CD4-positive, alpha-beta memory T cell (primary cell): ENCODE measurements at regions not wholly inside any gene's neighbourhood (a gene's known extent, or its start where the extent isn't known, plus 50 kb on each side); places are given as distances from the start of the nearest gene placed in this dataset.

ENCODE experiments used
- CTCF ChIA-PET: fragments of 350-600 bp; sonication (Branson Sonifier 250); formaldehyde crosslinking; loops from one replicate; lab custom pipeline; 2021; ENCODE audit warnings: inconsistent platforms; ENCODE audit not compliant: partially characterized antibody; lab: Charles Lee
- POLR2A ChIA-PET: fragments of 350-600 bp; sonication (Branson Sonifier 250); formaldehyde crosslinking; loops from one replicate; lab custom pipeline; 2021; ENCODE audit not compliant: partially characterized antibody; lab: Charles Lee
- DNase-seq, 5 donors: peaks; one replicate each; pipeline versions ENCODE4 v3.0.0 to v3.0.0-alpha.2; 2020 to 2022; ENCODE audit warnings: mixed read lengths in 1 of 5
- H3K27ac ChIP-seq: one replicate; pipeline ENCODE4 v1.7.0; 2013; ENCODE audit warnings: low read depth, low read length
- H3K27me3 ChIP-seq: 2 replicates; pipeline ENCODE4 v1.7.0; 2013; ENCODE audit warnings: mild to moderate bottlenecking, low read length, moderate library complexity; ENCODE audit not compliant: insufficient read depth
- H3K36me3 ChIP-seq: 2 replicates; pipeline ENCODE4 v1.7.0; 2013; ENCODE audit warnings: mild to moderate bottlenecking, low read length, moderate library complexity; ENCODE audit not compliant: insufficient read depth
- H3K4me1 ChIP-seq: 2 replicates; pipeline ENCODE4 v1.7.0; 2013; ENCODE audit warnings: mild to moderate bottlenecking, low read length, moderate library complexity; ENCODE audit not compliant: insufficient read depth
- H3K4me3 ChIP-seq, 2 donors: one replicate each; pipeline ENCODE4 v1.7.0; 2013; ENCODE audit warnings: low read length in 2 of 2, mild to moderate bottlenecking in 1 of 2
- H3K9me3 ChIP-seq, 2 donors: one replicate each; pipeline ENCODE4 v1.7.0; 2013; ENCODE audit warnings: low read length in 2 of 2, control low read depth in 1 of 2; ENCODE audit not compliant: control insufficient read depth in 1 of 2
- H3K27ac Mint-ChIP-seq, 7 donors: one replicate each; pipeline ENCODE4 v1.8.0; 2020 to 2021; ENCODE audit warnings: mixed read lengths in 7 of 7, mild to moderate bottlenecking in 6 of 7, inconsistent platforms in 3 of 7, moderate library complexity in 3 of 7
- H3K27me3 Mint-ChIP-seq, 2 donors: one replicate each; pipeline ENCODE4 v1.8.0; 2020 to 2021; ENCODE audit warnings: mixed read lengths in 2 of 2
- H3K36me3 Mint-ChIP-seq, 2 donors: one replicate each; pipeline ENCODE4 v1.8.0; 2020 to 2021; ENCODE audit warnings: mixed read lengths in 2 of 2, inconsistent platforms in 1 of 2, mild to moderate bottlenecking in 1 of 2
- H3K4me1 Mint-ChIP-seq, 4 donors: one replicate each; pipeline ENCODE4 v1.8.0; 2020 to 2021; ENCODE audit warnings: mixed read lengths in 4 of 4, mild to moderate bottlenecking in 1 of 4
- H3K4me3 Mint-ChIP-seq, 8 donors: one replicate each; pipeline ENCODE4 v1.8.0; 2020 to 2021; ENCODE audit warnings: mixed read lengths in 8 of 8, mild to moderate bottlenecking in 7 of 8, moderate library complexity in 6 of 8, inconsistent platforms in 3 of 8
- H3K9me3 Mint-ChIP-seq, 8 donors: one replicate each; pipeline ENCODE4 v1.8.0; 2020 to 2021; ENCODE audit warnings: mixed read lengths in 8 of 8, mild to moderate bottlenecking in 5 of 8, inconsistent platforms in 3 of 8, moderate library complexity in 1 of 8
- intact Hi-C: fragments of 100-400 bp; cut with micrococcal nuclease; formaldehyde crosslinking; loops from one replicate; pipeline ENCODE4 v1.15.1; 2023

DNA sequence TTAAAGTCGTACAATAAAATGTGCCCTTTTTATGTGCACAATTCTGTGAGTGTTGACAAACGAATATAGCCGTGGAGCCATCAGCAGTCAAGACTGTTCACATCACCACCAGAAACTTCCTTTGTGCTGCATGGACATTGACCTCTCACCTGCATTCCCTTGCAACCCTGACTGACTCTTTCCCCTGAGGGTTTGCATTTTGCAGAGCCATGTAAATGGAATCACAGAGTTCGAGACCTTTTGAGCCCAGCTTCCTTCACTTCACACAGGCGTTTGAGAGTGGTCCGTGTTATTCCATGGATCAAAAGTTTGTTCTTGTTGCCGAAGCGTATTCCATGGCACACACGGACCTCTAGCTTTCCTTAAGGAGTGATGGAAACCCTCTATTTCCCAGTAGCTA lies 328.2 kb downstream of the DRD1 start:
- no peak overlapping the region for H3K4me3 ChIP-seq
- H3K27ac ChIP-seq = no peak overlapping the region
- H3K4me1 ChIP-seq = no peaks in the 10 kb centered on the region
- H3K4me3 Mint-ChIP-seq = no peak overlapping the region
- intact Hi-C loops = no loop called here
- H3K27me3 Mint-ChIP-seq = peaks cover 0 to 15% of the 10 kb centered on the region in 2 donors
- H3K4me1 Mint-ChIP-seq = no peaks in the 10 kb centered on the region
- peaks cover 0 to 2% (median under 1%) of the 10 kb centered on the region in 8 donors for H3K9me3 Mint-ChIP-seq
- no peaks in the 10 kb centered on the region for H3K36me3 ChIP-seq
- no peaks in the 10 kb centered on the region for H3K36me3 Mint-ChIP-seq
- CTCF ChIA-PET = interaction anchor here (0.7 kb wide), 1 partner anchor 16 kb away, joined by 4 read pairs; no protein-coding TSS in a partner anchor
- DNase-seq = no peak
- no peaks in the 10 kb centered on the region for H3K27me3 ChIP-seq
- H3K27ac Mint-ChIP-seq = no peak overlapping the region
- no peaks in the 10 kb centered on the region for H3K9me3 ChIP-seq
- POLR2A ChIA-PET = no interaction called here

DNA sequence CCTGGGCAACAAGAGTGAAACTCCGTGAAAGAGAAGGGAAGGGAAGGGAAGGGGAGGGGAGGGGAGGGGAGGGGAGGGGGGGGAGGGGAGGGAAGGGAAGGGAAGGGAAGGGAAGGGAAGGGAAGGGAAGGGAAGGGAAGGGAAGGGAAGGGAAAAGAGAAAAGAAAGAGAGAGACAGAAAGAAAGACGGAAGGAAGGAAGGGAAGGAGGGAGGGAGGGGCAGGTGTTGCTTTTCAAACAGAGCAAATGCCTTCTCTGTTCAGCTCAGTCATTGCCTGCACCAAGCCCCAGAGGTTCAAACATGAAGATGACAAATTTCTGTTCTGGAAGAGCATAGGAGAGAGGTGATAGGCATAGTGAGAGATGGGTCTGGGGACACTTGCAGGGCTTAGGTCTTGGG lies 330.0 kb downstream of the DRD1 start:
- Histone ChIP-seq H3K27ac (no peak overlapping the region), H3K4me1 (no peaks in the 10 kb centered on the region), H3K27me3 (no peaks in the 10 kb centered on the region), H3K4me3 (no peak overlapping the region), H3K9me3 (peaks cover 0 to 3% of the 10 kb centered on the region in 2 donors), H3K36me3 (no peaks in the 10 kb centered on the region)
- Mint-ChIP-seq H3K4me1 (no peaks in the 10 kb centered on the region), H3K9me3 (peaks cover 0 to 10% (median 9%) of the 10 kb centered on the region in 8 donors), H3K36me3 (no peaks in the 10 kb centered on the region), H3K27ac (no peak overlapping the region), H3K4me3 (no peak overlapping the region), H3K27me3 (peaks cover 0 to 15% of the 10 kb centered on the region in 2 donors)
- DNase-seq = no peak
- POLR2A ChIA-PET = no interaction called here
- intact Hi-C loops = no loop called here
- CTCF ChIA-PET = no interaction called here

DNA sequence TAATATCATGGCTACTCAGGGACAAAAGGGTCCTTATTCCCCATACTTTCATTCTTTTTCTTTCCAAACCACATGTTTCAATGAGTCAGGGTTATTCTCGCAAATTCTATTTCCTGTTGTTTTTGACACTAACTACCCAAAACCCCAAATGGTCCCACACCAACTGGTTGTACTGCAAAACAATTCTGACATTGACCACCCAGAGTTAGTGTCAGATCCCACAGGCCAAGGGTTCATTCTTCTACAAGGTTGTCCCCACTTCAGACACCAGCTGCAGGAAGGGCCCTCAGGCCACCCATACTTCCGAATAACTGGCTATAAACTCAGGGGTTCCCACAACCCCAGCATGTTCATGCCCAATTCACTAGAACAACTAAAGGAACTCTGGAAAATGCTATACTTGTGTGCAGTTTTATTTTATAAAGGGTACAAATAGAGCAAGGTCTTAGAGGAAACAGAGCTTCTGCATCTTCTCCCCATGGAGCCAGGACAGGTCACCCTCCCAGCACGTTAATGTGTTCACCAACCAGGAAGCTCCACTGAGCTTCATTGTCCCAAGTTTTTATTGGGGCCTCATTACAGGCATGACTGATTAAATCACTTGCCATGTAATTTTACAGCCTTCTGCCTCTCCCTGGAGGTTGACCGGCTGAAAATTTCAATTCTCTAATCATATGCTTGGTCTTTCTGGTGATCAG lies 334.8 kb downstream of the DRD1 start:
- no peaks in the 10 kb centered on the region for H3K36me3 Mint-ChIP-seq
- no peak overlapping the region for H3K27ac Mint-ChIP-seq
- peaks cover 0 to 17% (median 11%) of the 10 kb centered on the region in 8 donors for H3K9me3 Mint-ChIP-seq
- peaks cover 1 to 2% of the 10 kb centered on the region in 2 donors for H3K27me3 Mint-ChIP-seq
- POLR2A ChIA-PET = no interaction called here
- Histone ChIP-seq H3K9me3 (peaks cover 0 to 3% of the 10 kb centered on the region in 2 donors), H3K27me3 (no peaks in the 10 kb centered on the region), H3K27ac (no peak overlapping the region), H3K36me3 (no peaks in the 10 kb centered on the region), H3K4me3 (no peak overlapping the region), H3K4me1 (no peaks in the 10 kb centered on the region)
- no peak overlapping the region for H3K4me3 Mint-ChIP-seq
- intact Hi-C loops = no loop called here
- H3K4me1 Mint-ChIP-seq = no peaks in the 10 kb centered on the region
- no peak for DNase-seq
- CTCF ChIA-PET = no interaction called here

DNA sequence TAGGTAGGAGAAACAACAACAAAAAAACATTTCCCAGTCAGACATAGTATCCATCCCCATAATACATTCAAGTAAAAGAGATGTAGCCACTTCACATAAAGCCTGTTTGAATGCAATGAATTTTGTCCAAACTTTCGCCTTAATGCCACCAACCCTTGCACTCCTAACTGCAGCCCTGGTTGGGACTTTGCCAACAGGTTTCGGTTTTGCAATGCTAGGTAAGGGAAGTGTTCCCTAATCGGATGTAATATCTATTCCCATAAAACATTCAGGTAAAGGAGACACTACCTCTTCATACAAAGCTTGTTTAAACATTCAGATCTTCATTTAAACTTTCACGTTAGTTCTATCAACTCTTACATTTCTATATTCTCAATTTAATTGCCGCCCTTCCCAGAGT lies 336.1 kb downstream of the DRD1 start:
- H3K27ac Mint-ChIP-seq = no peak overlapping the region
- Histone ChIP-seq H3K4me1 (no peaks in the 10 kb centered on the region), H3K4me3 (no peak overlapping the region), H3K9me3 (peaks cover 0 to 3% of the 10 kb centered on the region in 2 donors), H3K27ac (no peak overlapping the region), H3K27me3 (no peaks in the 10 kb centered on the region), H3K36me3 (no peaks in the 10 kb centered on the region)
- intact Hi-C loops = no loop called here
- DNase-seq = no peak
- no peaks in the 10 kb centered on the region for H3K36me3 Mint-ChIP-seq
- no peak overlapping the region for H3K4me3 Mint-ChIP-seq
- no peaks in the 10 kb centered on the region for H3K4me1 Mint-ChIP-seq
- H3K9me3 Mint-ChIP-seq = peaks cover 0 to 17% (median 11%) of the 10 kb centered on the region in 8 donors
- peaks cover 2% of the 10 kb centered on the region in 2 donors for H3K27me3 Mint-ChIP-seq
- ChIA-PET CTCF (no interaction called here), POLR2A (no interaction called here)

DNA sequence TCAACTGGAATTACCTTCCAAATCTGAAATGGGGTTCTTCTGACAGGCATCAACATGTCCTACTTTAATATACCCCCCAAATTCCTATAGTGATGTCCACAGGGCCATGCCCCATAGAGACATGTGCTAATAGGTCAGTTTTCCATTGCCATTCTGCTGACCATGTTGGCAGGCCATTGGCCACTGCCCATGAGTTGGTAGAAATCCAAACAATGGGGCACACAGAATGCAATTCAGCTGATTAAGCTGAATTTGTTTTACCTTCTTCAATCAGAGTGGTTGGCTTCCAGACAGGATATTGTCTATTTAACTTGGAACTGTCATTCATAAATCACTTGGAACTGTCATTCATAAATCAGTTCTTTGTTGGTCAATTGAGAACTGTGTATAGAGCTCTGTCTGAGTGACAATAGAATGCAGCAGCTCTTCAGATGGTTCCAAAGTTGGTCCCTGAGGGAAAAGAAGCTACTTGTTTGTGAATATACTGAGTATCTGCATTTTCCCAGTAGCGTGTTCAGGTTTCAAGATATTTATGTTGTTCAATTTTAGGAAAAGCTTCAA lies 336.9 kb downstream of the DRD1 start:
- Histone ChIP-seq H3K36me3 (no peaks in the 10 kb centered on the region), H3K4me1 (no peaks in the 10 kb centered on the region), H3K27ac (no peak overlapping the region), H3K4me3 (no peak overlapping the region), H3K27me3 (no peaks in the 10 kb centered on the region), H3K9me3 (peaks cover 0 to 3% of the 10 kb centered on the region in 2 donors)
- POLR2A ChIA-PET = no interaction called here
- intact Hi-C loops = no loop called here
- Mint-ChIP-seq H3K36me3 (no peaks in the 10 kb centered on the region), H3K4me3 (no peak overlapping the region), H3K27ac (no peak overlapping the region), H3K27me3 (peaks cover 1 to 4% of the 10 kb centered on the region in 2 donors), H3K4me1 (no peaks in the 10 kb centered on the region), H3K9me3 (peaks cover 0 to 17% (median 11%) of the 10 kb centered on the region in 8 donors)
- CTCF ChIA-PET = no interaction called here
- no peak for DNase-seq

DNA sequence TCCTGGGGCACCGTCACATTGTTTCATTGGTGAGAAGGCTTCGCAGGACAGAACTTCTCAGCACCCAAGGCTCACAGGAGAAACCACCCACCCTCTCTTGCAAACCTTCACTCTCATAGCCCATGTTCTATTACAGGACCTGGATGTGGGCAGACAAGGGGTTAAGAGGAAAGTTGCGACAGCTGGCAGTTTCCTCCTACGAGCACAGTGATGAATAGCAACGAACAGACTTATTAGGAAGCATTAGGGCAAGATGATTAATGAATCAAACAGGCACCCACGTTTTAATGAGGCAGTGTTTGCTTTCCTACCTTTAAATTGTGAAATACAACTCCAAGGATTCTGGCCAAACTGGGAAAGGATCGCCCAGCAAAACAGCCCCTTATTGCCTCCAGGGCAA lies 339.3 kb downstream of the DRD1 start:
- Histone ChIP-seq H3K27ac (no peak overlapping the region), H3K4me1 (no peaks in the 10 kb centered on the region), H3K4me3 (no peak overlapping the region), H3K9me3 (peaks cover 0 to 3% of the 10 kb centered on the region in 2 donors), H3K27me3 (no peaks in the 10 kb centered on the region), H3K36me3 (no peaks in the 10 kb centered on the region)
- Mint-ChIP-seq H3K27me3 (peaks cover 2 to 4% of the 10 kb centered on the region in 2 donors), H3K4me3 (no peak overlapping the region), H3K27ac (no peak overlapping the region), H3K4me1 (no peaks in the 10 kb centered on the region), H3K36me3 (no peaks in the 10 kb centered on the region), H3K9me3 (peaks cover 0 to 15% (median 8%) of the 10 kb centered on the region in 8 donors)
- CTCF ChIA-PET = no interaction called here
- DNase-seq = no peak
- intact Hi-C loops = no loop called here
- POLR2A ChIA-PET = no interaction called here

DNA sequence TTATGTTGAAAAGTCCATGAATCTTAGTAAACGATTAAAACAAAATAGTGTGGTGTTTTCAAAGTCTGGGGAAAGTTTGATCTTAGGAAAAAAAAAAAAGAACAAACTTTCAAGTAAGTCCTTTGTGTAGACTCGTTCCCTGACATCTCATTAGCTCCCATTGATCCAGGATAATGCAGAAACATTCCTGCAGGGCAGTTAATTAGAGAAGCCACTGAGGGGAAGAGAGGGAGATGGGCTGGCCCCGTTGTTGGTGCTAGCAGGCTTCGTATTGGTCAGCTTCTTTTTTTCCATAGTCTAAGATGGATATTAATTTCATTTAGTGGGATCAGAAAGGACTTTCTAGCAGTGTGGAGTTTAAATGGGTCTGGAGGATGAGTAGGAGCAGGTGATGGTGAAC lies 340.2 kb downstream of the DRD1 start:
- no peak overlapping the region for H3K4me3 Mint-ChIP-seq

More for the DNA sequence above, 340.2 kb downstream of the DRD1 start:
- no peaks in the 10 kb centered on the region for H3K36me3 Mint-ChIP-seq
- H3K27me3 Mint-ChIP-seq = peaks cover 2 to 6% of the 10 kb centered on the region in 2 donors
- H3K9me3 ChIP-seq = no peaks in the 10 kb centered on the region
- DNase-seq = no peak
- POLR2A ChIA-PET = interaction anchor here (0.6 kb wide), 1 partner anchor 319 kb away, joined by 3 read pairs; no protein-coding TSS in a partner anchor
- H3K27me3 ChIP-seq = no peaks in the 10 kb centered on the region
- no peak overlapping the region for H3K27ac ChIP-seq
- H3K9me3 Mint-ChIP-seq = peaks cover 0 to 7% (median 4%) of the 10 kb centered on the region in 8 donors
- H3K27ac Mint-ChIP-seq = no peak overlapping the region
- no peaks in the 10 kb centered on the region for H3K4me1 ChIP-seq
- H3K4me3 ChIP-seq = no peak overlapping the region
- no peaks in the 10 kb centered on the region for H3K4me1 Mint-ChIP-seq
- no peaks in the 10 kb centered on the region for H3K36me3 ChIP-seq
- CTCF ChIA-PET = no interaction called here
- intact Hi-C loops = no loop called here
